GM23248 (cell line): ENCODE measurements at regions not wholly inside any gene's neighbourhood (a gene's known extent, or its start where the extent isn't known, plus 50 kb on each side); places are given as distances from the start of the nearest gene placed in this dataset.

Experiments used
- EZH2 ChIP-seq: fragments of 200-600 bp; sonication (generic); IDR thresholded peaks from 2 replicates; pipeline ENCODE4 v1.6.1; 2018; ENCODE audit warnings: antibody characterized with exemption, mild to moderate bottlenecking; ENCODE audit not compliant: insufficient read depth, poor library complexity, severe bottlenecking
- EZH2phosphoT487 ChIP-seq: fragments of 200-600 bp; sonication (generic); IDR thresholded peaks from 2 replicates; pipeline ENCODE4 v1.6.1; 2018; ENCODE audit warnings: antibody characterized with exemption, moderate library complexity, mild to moderate bottlenecking, low read depth; ENCODE audit not compliant: insufficient read depth

- no peak for TF ChIP-seq EZH2phosphoT487
- TF ChIP-seq EZH2 = no peak
These were observed 132.4 kb downstream of the MN1 start for GRCh38 chr22:27668828-27669797.
